DLD1 (cell line): ENCODE measurements at regions not wholly inside any gene's neighbourhood (a gene's known extent, or its start where the extent isn't known, plus 50 kb on each side); places are given as distances from the start of the nearest gene placed in this dataset.

ENCODE experiments used
- in situ Hi-C: cut with HindIII; loops from 2 replicates; pipeline ENCODE4 v1.10.0; 2017; ENCODE audit warnings: low sequenced_read_pairs

- in situ Hi-C loops = no loop called here
These were observed 386.2 kb upstream of the HNRNPA3 start for GRCh38 chr2:176826356-176826755.

GRCh38 chr2:176826984-176827668 is 385.5 kb upstream of the HNRNPA3 start:
- in situ Hi-C loops = no loop called here

GRCh38 chr2:176830362-176830761 is 382.2 kb upstream of the HNRNPA3 start:
- in situ Hi-C loops = no loop called here

DNA sequence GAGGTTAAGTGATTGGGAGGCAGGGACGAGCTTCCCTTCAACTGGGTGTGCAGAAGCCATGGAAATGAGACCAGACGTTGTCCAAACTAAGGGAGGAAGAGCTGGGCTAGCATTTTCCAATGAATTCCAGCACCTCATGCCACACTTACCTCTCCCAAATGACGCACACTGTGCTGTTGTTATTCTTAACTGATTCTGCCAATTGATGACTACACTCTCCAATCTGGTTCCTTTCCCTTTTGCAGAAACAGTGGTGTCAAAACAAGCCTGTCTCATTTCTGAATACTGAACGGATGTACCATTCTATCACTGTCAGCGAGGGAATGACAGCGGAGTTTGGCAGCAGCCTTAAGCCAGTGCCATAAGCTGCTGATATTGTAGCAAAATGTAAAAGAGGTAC is 380.5 kb upstream of the HNRNPA3 start:
- in situ Hi-C loops = no loop called here

GRCh38 chr2:176833671-176834070 is 378.9 kb upstream of the HNRNPA3 start:
- in situ Hi-C loops = no loop called here

GRCh38 chr2:176834226-176834625 is 378.4 kb upstream of the HNRNPA3 start:
- in situ Hi-C loops = no loop called here

DNA sequence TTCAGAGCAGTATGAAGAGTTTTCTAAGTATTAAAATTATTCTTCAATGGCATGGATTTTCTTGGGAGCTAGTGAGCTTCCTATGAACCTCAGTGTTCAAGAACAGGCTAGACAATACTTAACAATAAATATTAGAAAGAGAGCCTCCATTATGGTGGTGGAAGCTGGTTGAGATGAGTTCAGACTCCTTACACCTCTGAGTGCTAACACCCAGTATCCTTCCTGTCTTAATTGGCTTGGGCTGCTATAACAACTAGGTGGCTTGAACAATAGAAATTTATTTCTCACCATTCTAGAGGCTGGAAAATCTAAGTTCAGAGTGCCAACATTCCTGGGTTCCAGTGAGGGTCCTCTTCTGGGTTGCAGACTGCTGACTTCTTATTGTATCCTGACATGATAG is 369.4 kb upstream of the HNRNPA3 start:
- in situ Hi-C loops = no loop called here

- in situ Hi-C loops = no loop called here
These were observed 368.1 kb upstream of the HNRNPA3 start for GRCh38 chr2:176844461-176844860.

- in situ Hi-C loops = no loop called here
These were observed 366.9 kb upstream of the HNRNPA3 start for GRCh38 chr2:176845718-176846117.

- in situ Hi-C loops = no loop called here
These were observed 365.0 kb upstream of the HNRNPA3 start for GRCh38 chr2:176847575-176847974.

GRCh38 chr2:176848844-176849243 is 363.8 kb upstream of the HNRNPA3 start:
- in situ Hi-C loops = no loop called here

DNA sequence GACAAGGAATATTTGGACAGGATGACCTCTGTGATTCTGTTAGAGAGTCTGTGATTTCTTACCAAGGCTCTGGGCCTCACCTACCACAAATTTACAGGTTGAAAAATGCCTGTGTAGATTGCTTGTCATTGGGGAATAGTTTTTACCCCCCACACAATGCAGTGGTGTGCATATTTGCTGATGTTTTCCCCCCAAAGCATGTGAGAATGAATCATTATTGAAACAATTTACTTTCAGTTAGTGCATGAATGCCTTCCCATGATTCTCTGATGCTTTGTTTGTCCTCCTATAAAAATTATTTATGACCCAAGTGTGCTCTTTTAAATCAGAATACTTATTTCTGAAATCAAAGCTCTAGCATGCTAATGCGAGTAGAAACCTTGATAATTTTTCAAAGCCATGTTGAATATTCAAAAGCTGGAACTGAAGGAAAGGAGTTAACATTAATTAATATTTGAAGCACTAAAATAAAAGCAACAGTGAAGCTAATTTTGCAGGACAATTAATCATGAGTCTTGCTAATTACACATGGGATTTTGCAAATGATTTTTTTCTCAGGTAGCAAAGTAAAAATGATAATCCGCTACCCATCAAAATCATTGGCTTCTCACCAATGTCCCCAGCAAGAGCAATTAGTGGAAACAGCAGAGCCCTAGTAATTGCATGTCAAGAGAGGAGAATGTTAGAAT is 361.2 kb upstream of the HNRNPA3 start:
- in situ Hi-C loops = no loop called here

- in situ Hi-C loops = no loop called here
These were observed 360.6 kb upstream of the HNRNPA3 start for GRCh38 chr2:176851889-176852483.

DNA sequence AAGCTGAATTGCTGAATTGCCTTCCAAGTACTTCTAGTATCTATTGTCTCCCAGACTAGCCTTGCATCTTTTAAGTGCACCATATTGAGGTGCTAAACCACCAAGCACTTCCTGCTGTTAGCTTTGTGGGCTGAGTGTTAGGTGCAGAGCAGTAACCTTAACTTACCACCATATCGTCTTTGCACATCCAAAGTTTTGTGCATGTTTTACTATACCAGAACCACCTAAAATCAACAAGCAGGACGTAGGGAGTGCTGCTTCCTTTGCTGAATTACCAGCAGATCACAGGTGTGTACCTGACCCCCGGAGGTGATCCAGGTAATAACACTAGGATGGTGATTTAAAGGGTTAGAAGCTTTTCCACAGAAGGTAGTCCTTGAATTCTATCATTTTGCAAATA is 359.9 kb upstream of the HNRNPA3 start:
- in situ Hi-C loops = no loop called here

DNA sequence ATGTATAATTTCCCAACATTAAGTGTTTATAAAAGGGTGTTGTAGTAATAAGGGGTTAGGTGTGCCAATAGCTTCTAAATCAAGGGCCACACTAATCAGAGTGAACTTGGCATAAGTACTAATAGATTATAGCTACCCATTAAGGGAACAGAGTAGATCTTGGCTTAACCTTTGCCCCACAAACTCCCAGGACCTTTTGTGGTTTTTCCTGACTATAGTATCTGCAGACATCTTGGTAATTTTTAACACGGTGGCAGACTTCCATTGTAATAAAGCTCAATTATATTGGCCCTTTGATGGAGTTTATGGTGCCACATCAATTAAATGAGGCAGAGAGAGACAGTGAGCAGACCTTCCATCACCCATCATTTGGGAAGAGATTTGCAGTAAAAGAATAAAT is 358.5 kb upstream of the HNRNPA3 start:
- in situ Hi-C loops = no loop called here

DNA sequence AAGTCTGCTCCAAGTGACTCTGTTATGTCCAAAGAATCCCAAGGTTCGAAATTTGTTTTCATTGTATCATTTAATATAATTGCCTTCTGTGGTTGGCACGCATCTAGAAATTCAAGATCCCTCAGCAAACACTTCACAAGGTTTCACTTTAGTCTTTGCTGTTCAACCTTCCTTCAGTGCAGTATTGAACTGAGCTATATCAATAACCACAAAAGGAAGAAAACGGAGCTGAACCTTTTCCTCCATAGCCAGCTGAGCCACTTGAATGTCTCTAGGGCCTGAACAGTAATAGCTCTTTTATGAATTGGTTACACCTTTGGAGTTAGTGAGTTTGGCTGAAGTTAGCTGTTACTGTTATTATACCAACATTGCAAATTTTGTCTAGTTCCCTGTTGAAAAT is 357.7 kb upstream of the HNRNPA3 start:
- in situ Hi-C loops = no loop called here

DNA sequence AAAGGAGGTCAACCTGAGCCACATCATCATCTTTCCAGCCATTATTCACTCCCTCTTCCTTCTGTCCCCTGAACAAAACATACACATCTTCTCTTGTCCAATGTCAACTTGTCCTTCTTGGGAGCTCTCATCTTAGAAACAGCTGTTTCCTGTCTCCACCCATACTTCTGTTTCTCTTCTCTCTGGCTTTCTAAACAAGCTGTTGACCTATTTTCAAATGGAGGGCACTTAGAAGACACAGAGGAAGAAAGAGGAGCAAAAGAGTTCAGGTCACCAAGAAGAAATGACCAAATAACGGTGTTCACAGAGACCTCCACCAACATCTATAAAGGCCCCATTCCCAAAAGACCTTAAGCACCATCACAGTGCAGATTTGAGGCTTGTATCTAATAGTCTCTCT is 355.9 kb upstream of the HNRNPA3 start:
- in situ Hi-C loops = no loop called here

DNA sequence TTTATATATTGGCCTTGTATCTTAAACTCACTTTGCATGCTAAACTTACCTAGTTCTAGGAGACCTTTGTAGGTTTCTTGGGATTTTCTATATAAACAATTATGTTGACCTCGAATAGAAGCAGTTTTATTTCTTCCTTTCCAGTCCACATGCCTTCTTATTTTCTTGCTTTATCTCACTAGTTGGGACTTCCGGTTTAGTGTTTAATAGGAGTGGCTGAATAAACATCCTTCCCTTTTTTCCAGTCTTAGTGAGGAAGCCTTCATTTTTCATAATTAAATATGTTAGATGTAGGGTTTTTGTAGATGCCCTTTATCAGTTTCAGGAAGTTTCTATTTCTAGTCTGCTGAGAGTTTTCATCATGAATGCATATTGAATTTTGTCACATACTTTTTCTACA is 347.3 kb upstream of the HNRNPA3 start:
- in situ Hi-C loops = no loop called here

GRCh38 chr2:176872406-176872805 is 340.2 kb upstream of the HNRNPA3 start:
- in situ Hi-C loops = no loop called here

DNA sequence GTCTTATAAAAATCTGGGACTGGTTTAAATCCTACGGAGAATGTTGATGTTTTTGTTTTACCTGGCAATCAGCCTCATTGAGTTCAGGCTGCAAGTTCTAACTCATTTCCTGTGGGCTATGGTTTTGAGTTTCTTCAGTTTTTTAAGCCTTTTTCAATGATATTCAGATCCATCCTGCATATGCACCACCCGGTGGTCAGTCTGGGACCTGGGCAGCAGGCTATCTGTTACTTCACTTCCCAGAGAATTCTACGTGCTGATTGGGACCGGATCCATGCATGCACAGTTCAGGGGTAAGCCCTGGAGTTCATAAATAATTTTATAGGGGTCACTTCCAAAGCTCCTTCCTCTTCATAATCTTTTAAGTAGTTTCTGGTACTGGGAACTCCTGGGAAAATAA is 339.2 kb upstream of the HNRNPA3 start:
- in situ Hi-C loops = no loop called here

GRCh38 chr2:176876493-176877103 is 336.0 kb upstream of the HNRNPA3 start:
- in situ Hi-C loops = no loop called here

- in situ Hi-C loops = no loop called here
These were observed 333.1 kb upstream of the HNRNPA3 start for GRCh38 chr2:176879426-176879995.
